ENCODE measurements at regions not wholly inside any gene's neighbourhood (a gene's known extent, or its start where the extent isn't known, plus 50 kb on each side); places are given as distances from the start of the nearest gene placed in this dataset.

GRCh38 chr2:21356086-21356856 is 232.5 kb downstream of the TDRD15 start:
- TF ChIP-seq POLR2A (IDR thresholded peaks at IDR 0.05; ENCODE audit: low read length) (no peak), RFX5 (IDR thresholded peaks at IDR 0.05) (no peak), CTCF (IDR thresholded peaks at IDR 0.05) (no peak), RCOR1 (IDR thresholded peaks at IDR 0.05; ENCODE audit: low read depth, low read length) (no peak), EP300 (IDR thresholded peaks at IDR 0.05) (no peak), REST (IDR thresholded peaks at IDR 0.05) (no peak), MAZ (IDR thresholded peaks at IDR 0.05; ENCODE audit: borderline replicate concordance, low read depth, low read length) (no peak), CEBPB (IDR thresholded peaks at IDR 0.05) (no peak)
